ENCODE measurements at regions not wholly inside any gene's neighbourhood (a gene's known extent, or its start where the extent isn't known, plus 50 kb on each side); places are given as distances from the start of the nearest gene placed in this dataset.

DNA sequence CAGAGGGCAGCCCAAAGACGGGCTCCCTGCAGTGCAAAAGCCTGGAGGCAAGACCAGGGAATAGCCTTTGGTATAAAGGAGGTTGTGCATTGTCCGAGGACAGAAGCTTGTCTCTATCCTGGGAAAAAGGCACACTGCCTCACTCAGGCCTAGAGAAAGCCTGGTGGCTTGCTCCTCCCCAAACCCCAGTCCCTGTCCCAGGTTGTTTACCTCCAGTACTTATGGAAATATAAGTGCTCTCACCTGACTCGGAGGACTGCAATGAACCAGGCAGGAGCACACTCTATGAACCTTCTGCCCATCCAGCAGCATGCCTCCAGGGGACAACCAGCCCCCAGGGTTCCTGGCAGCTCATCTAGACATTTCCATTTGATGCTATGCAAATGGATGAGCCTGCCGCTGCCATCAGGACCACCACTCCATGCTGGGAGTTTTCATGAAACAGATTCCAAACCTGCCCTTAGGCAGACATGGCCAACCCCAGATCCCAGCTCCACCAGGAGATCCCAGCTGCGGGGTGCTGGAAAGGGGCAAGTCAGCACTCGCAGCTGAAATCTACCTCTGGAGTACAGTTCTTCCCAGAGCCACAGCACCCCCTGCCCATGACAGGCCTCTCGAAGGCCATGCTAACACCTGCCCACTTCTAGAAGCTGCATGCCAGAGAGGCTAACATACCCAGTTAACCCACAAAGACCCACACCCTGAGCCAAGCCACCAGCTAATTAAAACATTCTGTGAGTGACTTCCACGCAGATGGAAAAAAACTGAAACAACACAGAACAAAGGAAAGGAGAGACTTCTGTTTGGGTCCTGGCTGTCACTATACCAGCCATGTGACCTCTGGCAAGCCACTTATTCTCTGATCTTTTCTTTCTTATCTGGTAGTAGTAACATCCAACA is 101.7 kb downstream of the TTC32 start:
- Histone ChIP-seq H3K27ac (ENCODE audit: low read length) (no peak overlapping the region), H3K9me3 (ENCODE audit: control insufficient read depth in 2 of 2, low read length in 2 of 2) (peaks cover 0 to 3% of the 10 kb centered on the region in 2 donors), H3K27me3 (ENCODE audit: control insufficient read depth in 1 of 2, insufficient read depth in 2 of 2, low read length in 2 of 2) (no peaks in the 10 kb centered on the region), H3K4me3 (ENCODE audit: low read length in 2 of 2) (no peak overlapping the region), H3K4me1 (ENCODE audit: control insufficient read depth, insufficient read depth, low read length) (peaks cover 12% of the 10 kb centered on the region), H3K36me3 (ENCODE audit: control insufficient read depth in 2 of 2, insufficient read depth in 2 of 2, low read length in 2 of 2) (no peaks in the 10 kb centered on the region), H3K9ac (ENCODE audit: low read length in 2 of 2) (no peak overlapping the region)

DNA sequence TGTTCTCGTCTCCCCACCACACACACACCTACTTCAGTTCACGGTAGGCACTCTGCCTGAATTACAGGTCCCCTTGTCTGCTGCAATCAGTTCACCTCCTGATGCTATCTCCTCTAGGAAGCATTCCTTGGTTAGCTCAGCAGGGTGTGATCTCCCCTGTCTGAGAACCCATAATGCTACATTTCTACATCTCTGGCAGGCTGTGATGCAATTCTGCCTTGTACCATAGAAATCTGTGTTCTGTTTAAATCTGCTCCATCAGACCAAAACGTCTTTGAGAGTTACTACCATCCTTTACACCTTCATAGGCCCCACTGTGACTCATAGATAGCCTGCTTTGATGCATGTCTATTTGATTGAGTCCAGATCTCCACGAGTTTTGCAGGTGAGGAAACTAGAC is 103.9 kb downstream of the TTC32 start:
- H3K4me1 ChIP-seq (ENCODE audit: control insufficient read depth, insufficient read depth, low read length) = peaks cover 12% of the 10 kb centered on the region
- no peak overlapping the region for H3K9ac ChIP-seq (ENCODE audit: low read length in 2 of 2)
- H3K27me3 ChIP-seq (ENCODE audit: control insufficient read depth in 1 of 2, insufficient read depth in 2 of 2, low read length in 2 of 2) = no peaks in the 10 kb centered on the region
- H3K4me3 ChIP-seq (ENCODE audit: low read length in 2 of 2) = no peak overlapping the region
- peaks cover 0 to 3% of the 10 kb centered on the region in 2 donors for H3K9me3 ChIP-seq (ENCODE audit: control insufficient read depth in 2 of 2, low read length in 2 of 2)
- no peak overlapping the region for H3K27ac ChIP-seq (ENCODE audit: low read length)
- no peaks in the 10 kb centered on the region for H3K36me3 ChIP-seq (ENCODE audit: control insufficient read depth in 2 of 2, insufficient read depth in 2 of 2, low read length in 2 of 2)

DNA sequence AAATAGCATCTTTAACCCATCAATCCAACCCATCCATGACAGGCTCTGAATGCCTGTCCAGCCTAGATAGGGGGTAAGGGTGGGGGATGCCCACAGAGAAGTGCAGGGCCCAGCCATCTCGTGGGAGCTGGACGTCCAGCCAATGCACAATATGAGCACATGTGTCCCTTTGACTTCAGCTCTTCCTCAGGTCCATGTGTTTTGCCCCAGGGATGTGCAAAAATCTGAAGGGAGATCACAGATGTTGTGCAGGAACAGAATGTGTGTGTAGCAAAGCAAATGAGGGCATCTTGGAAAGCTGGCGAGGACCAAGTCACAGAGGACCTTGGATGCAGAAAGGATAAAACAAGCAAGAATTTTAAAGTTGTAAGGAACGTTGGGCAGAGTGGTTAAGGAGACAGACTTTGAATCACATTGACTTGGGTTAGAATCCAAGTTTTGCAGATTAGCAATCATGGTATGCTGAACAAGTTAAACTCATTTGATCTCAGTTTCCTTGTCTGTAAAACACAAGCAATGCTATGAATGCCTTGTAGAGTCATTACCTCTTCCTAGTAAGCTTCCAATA is 104.5 kb downstream of the TTC32 start:
- Histone ChIP-seq H3K9ac (ENCODE audit: low read length in 2 of 2) (no peak overlapping the region), H3K9me3 (ENCODE audit: control insufficient read depth in 2 of 2, low read length in 2 of 2) (peaks cover 0 to 3% of the 10 kb centered on the region in 2 donors), H3K4me3 (ENCODE audit: low read length in 2 of 2) (no peak overlapping the region), H3K36me3 (ENCODE audit: control insufficient read depth in 2 of 2, insufficient read depth in 2 of 2, low read length in 2 of 2) (no peaks in the 10 kb centered on the region), H3K4me1 (ENCODE audit: control insufficient read depth, insufficient read depth, low read length) (peaks cover 9% of the 10 kb centered on the region), H3K27ac (ENCODE audit: low read length) (no peak overlapping the region), H3K27me3 (ENCODE audit: control insufficient read depth in 1 of 2, insufficient read depth in 2 of 2, low read length in 2 of 2) (no peaks in the 10 kb centered on the region)

DNA sequence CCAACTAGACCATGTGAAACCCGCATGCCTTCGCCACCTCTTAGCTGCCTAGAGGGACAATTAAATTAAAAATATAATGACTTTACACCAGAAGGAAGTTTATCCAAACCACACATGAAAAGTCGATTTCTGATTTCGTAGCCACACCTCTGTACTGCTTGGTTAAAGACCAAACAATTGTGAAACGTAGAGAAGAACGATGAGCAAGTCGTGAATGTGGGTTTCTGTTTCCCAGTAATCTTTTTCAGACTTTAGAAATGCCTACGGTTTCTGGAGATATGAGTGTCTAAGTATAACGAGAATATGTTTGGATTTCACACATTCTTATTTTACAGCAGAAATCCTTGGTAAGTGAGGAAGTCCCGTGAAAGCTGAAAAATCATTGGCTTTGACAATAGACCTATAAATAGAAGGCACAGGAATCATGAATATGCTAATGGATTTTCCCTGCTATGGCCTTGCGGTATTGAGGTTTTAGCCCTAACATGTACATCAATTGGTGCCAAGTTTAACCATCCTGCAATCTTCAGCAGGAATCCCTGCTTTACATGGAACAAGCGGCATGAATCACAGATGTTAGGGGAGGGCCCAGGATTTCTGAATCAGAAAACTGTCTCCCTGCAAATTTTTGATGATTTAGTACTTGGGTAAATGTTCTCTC is 105.6 kb downstream of the TTC32 start:
- no peak overlapping the region for H3K27ac ChIP-seq (ENCODE audit: low read length)
- peaks cover 0 to 3% of the 10 kb centered on the region in 2 donors for H3K9me3 ChIP-seq (ENCODE audit: control insufficient read depth in 2 of 2, low read length in 2 of 2)

DNA sequence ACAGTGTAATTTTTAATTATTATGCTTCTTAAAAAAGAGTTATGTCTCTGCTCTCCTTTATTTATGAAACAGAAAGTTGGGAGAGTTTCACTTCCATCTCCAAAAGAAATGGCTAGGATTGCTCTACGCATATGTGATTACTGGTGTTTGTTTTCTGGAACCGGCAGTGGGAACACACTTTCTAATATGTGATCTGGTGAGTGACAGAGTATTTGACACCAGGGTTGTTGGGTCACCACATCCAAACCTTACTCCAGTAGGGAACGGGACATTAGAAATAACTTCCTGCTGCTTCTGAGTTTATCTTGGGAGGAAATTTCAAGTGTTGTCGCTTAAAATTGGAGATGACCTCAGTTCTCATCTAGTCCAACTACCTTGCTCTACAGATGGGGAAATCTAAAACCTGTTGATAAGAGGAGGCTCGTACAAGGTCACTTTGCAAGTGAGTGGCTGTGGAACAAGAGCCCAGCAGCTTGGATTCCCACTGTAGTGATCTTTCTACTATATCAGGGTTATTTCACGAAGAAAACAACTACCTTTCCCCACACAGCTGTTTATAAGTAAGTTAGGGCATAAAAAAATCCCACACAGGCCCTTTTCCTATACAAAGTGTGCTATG is 108.5 kb downstream of the TTC32 start:
- no peak overlapping the region for H3K4me3 ChIP-seq (ENCODE audit: low read length in 2 of 2)
- H3K27me3 ChIP-seq (ENCODE audit: control insufficient read depth in 1 of 2, insufficient read depth in 2 of 2, low read length in 2 of 2) = no peaks in the 10 kb centered on the region
- H3K36me3 ChIP-seq (ENCODE audit: control insufficient read depth in 2 of 2, insufficient read depth in 2 of 2, low read length in 2 of 2) = no peaks in the 10 kb centered on the region
- no peaks in the 10 kb centered on the region for H3K4me1 ChIP-seq (ENCODE audit: control insufficient read depth, insufficient read depth, low read length)
- no peak overlapping the region for H3K27ac ChIP-seq (ENCODE audit: low read length)
- H3K9ac ChIP-seq (ENCODE audit: low read length in 2 of 2) = no peak overlapping the region
- peaks cover 0 to 3% of the 10 kb centered on the region in 2 donors for H3K9me3 ChIP-seq (ENCODE audit: control insufficient read depth in 2 of 2, low read length in 2 of 2)

More for the DNA sequence above, 105.6 kb downstream of the TTC32 start:
- H3K4me3 ChIP-seq (ENCODE audit: low read length in 2 of 2) = no peak overlapping the region
- no peaks in the 10 kb centered on the region for H3K27me3 ChIP-seq (ENCODE audit: control insufficient read depth in 1 of 2, insufficient read depth in 2 of 2, low read length in 2 of 2)
- no peaks in the 10 kb centered on the region for H3K36me3 ChIP-seq (ENCODE audit: control insufficient read depth in 2 of 2, insufficient read depth in 2 of 2, low read length in 2 of 2)
- peaks cover 2% of the 10 kb centered on the region for H3K4me1 ChIP-seq (ENCODE audit: control insufficient read depth, insufficient read depth, low read length)
- no peak overlapping the region for H3K9ac ChIP-seq (ENCODE audit: low read length in 2 of 2)

DNA sequence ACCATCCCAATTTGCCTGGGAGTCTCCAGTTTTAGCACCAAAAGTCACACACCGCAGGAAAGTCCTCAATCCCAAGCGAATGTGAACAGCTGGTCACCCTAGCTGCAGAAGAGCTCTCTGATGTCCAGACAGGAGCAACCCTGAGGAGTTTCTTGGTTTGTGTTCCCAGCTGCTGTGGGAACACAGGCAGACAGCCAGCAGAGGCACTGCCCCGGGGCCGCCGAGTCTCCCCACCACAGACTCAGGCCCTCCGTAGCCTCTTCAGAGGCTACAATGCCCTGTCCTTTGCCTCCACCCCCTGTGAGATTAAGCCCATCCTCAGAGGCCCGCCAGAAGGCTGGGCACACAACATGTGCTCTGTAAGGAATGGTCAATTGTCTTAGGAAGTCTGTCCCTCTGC is 111.5 kb downstream of the TTC32 start:
- Histone ChIP-seq H3K36me3 (ENCODE audit: control insufficient read depth in 2 of 2, insufficient read depth in 2 of 2, low read length in 2 of 2) (no peaks in the 10 kb centered on the region), H3K4me3 (ENCODE audit: low read length in 2 of 2) (no peak overlapping the region), H3K4me1 (ENCODE audit: control insufficient read depth, insufficient read depth, low read length) (no peaks in the 10 kb centered on the region), H3K27ac (ENCODE audit: low read length) (no peak overlapping the region), H3K27me3 (ENCODE audit: control insufficient read depth in 1 of 2, insufficient read depth in 2 of 2, low read length in 2 of 2) (no peaks in the 10 kb centered on the region), H3K9me3 (ENCODE audit: control insufficient read depth in 2 of 2, low read length in 2 of 2) (no peaks in the 10 kb centered on the region), H3K9ac (ENCODE audit: low read length in 2 of 2) (no peak overlapping the region)

DNA sequence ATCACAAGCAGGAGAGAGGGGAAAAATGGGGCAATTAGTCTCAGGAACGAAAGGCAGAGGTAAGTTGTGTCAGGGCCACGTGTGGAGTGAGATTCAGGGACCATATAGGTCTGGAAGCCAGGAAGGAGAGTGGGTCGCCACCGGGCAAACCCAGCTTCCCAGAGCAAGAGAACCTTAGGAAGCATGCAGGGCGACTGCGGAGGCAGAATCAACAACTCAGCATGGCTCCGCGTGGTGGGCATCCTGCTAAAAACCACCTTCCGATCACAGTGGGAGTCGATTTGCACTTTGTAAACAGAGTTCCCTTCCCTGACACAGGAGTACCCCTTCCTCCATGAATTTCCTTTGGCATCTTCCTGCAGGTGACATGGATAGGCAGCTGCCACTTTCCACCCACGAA is 114.6 kb downstream of the TTC32 start:
- no peak overlapping the region for H3K9ac ChIP-seq (ENCODE audit: low read length in 2 of 2)
- H3K4me1 ChIP-seq (ENCODE audit: control insufficient read depth, insufficient read depth, low read length) = no peaks in the 10 kb centered on the region
- no peaks in the 10 kb centered on the region for H3K27me3 ChIP-seq (ENCODE audit: control insufficient read depth in 1 of 2, insufficient read depth in 2 of 2, low read length in 2 of 2)
- no peak overlapping the region for H3K27ac ChIP-seq (ENCODE audit: low read length)
- no peaks in the 10 kb centered on the region for H3K36me3 ChIP-seq (ENCODE audit: control insufficient read depth in 2 of 2, insufficient read depth in 2 of 2, low read length in 2 of 2)
- H3K4me3 ChIP-seq (ENCODE audit: low read length in 2 of 2) = no peak overlapping the region
- no peaks in the 10 kb centered on the region for H3K9me3 ChIP-seq (ENCODE audit: control insufficient read depth in 2 of 2, low read length in 2 of 2)

DNA sequence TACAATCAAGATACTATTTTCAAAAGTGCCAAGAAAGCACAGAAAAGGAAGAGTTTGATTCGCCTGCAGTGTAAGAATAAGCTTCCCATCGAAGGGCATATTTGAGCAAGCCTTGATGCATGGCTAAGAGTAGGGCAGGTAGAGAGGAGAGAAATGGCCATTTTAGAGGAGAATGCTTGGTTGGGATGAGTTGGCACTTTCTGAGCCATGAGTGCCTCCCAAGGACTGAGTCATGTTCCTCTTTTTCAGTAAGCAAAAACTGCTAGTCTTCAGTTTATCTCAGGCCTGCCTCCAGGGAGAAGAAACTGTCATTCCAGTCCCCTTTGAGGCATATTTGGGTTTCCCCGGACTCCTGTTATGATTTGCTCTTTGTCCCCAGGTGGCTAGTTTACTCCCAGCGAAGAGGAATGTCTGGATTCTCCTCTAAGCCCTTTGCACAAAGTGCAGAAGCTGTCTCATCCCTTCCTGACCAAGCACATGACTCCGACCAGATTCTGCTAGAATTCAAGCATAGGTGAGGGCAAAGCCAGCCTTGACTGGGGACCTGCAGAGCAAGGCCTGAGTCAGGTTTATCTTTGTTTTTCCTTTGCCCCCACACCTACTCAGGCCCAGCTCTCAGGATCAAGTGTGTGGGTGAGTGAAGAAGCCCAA is 115.2 kb downstream of the TTC32 start:
- no peaks in the 10 kb centered on the region for H3K36me3 ChIP-seq (ENCODE audit: control insufficient read depth in 2 of 2, insufficient read depth in 2 of 2, low read length in 2 of 2)
- no peaks in the 10 kb centered on the region for H3K9me3 ChIP-seq (ENCODE audit: control insufficient read depth in 2 of 2, low read length in 2 of 2)
- H3K4me1 ChIP-seq (ENCODE audit: control insufficient read depth, insufficient read depth, low read length) = no peaks in the 10 kb centered on the region
- H3K27me3 ChIP-seq (ENCODE audit: control insufficient read depth in 1 of 2, insufficient read depth in 2 of 2, low read length in 2 of 2) = no peaks in the 10 kb centered on the region
- no peak overlapping the region for H3K4me3 ChIP-seq (ENCODE audit: low read length in 2 of 2)
- H3K9ac ChIP-seq (ENCODE audit: low read length in 2 of 2) = no peak overlapping the region
- H3K27ac ChIP-seq (ENCODE audit: low read length) = no peak overlapping the region

DNA sequence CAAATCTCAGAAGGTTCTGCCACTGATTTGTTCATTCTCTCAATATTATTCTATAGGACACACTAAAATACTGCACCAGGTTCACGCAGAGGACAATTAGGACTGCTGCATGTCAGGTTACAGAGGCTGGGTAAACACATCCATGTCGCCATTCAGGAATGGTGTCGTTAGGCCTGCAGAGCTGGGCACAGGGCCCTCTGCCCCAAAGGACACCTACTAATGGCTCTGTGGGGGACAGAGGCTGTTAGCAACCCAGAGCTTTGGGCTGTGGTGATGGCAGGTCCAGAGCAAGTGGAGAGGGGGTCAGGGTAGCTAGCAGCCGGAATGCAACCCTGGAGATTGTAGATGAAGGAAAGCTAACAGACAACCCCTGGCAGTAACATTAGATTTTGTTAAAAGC is 115.9 kb downstream of the TTC32 start:
- no peaks in the 10 kb centered on the region for H3K27me3 ChIP-seq (ENCODE audit: control insufficient read depth in 1 of 2, insufficient read depth in 2 of 2, low read length in 2 of 2)
- H3K9me3 ChIP-seq (ENCODE audit: control insufficient read depth in 2 of 2, low read length in 2 of 2) = no peaks in the 10 kb centered on the region
- H3K9ac ChIP-seq (ENCODE audit: low read length in 2 of 2) = no peak overlapping the region
- no peaks in the 10 kb centered on the region for H3K4me1 ChIP-seq (ENCODE audit: control insufficient read depth, insufficient read depth, low read length)
- H3K27ac ChIP-seq (ENCODE audit: low read length) = no peak overlapping the region
- H3K36me3 ChIP-seq (ENCODE audit: control insufficient read depth in 2 of 2, insufficient read depth in 2 of 2, low read length in 2 of 2) = no peaks in the 10 kb centered on the region
- H3K4me3 ChIP-seq (ENCODE audit: low read length in 2 of 2) = no peak overlapping the region

DNA sequence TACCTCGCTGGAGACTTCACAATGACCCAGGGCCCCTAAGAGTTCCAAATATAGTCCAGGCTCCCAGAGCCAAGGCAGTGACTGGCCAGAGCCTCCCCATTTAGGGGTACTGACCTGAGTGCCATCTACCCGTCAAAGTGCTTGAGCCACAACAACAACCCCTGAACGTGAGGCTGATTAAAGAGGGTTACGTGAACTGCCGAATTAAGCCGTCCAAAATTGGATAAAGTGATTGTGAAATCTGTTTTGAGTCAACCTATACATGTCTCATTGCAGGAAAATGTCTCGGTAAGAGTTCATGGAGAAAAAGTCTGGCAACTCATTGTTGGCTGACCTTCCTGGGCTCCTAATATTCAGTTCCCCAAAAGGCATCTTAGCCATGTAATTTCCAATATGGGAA is 116.3 kb downstream of the TTC32 start:
- no peak overlapping the region for H3K4me3 ChIP-seq (ENCODE audit: low read length in 2 of 2)
- H3K27ac ChIP-seq (ENCODE audit: low read length) = no peak overlapping the region
- no peaks in the 10 kb centered on the region for H3K4me1 ChIP-seq (ENCODE audit: control insufficient read depth, insufficient read depth, low read length)
- no peaks in the 10 kb centered on the region for H3K36me3 ChIP-seq (ENCODE audit: control insufficient read depth in 2 of 2, insufficient read depth in 2 of 2, low read length in 2 of 2)
- H3K27me3 ChIP-seq (ENCODE audit: control insufficient read depth in 1 of 2, insufficient read depth in 2 of 2, low read length in 2 of 2) = no peaks in the 10 kb centered on the region
- no peak overlapping the region for H3K9ac ChIP-seq (ENCODE audit: low read length in 2 of 2)
- H3K9me3 ChIP-seq (ENCODE audit: control insufficient read depth in 2 of 2, low read length in 2 of 2) = no peaks in the 10 kb centered on the region
